Inferior parietal cortex (tissue), 1 donor: ENCODE measurements at regions not wholly inside any gene's neighbourhood (a gene's known extent, or its start where the extent isn't known, plus 50 kb on each side); places are given as distances from the start of the nearest gene placed in this dataset.
"Not testable (repeated sequence)": the region's sequence is repeated elsewhere in the genome, so short reads cannot be mapped to it uniquely, and the experiment has no call there.

Experiments used
- DNase-seq: peaks from one replicate; pipeline ENCODE4 v3.0.0-alpha.2; 2016; ENCODE audit errors: extremely low spot score

DNA sequence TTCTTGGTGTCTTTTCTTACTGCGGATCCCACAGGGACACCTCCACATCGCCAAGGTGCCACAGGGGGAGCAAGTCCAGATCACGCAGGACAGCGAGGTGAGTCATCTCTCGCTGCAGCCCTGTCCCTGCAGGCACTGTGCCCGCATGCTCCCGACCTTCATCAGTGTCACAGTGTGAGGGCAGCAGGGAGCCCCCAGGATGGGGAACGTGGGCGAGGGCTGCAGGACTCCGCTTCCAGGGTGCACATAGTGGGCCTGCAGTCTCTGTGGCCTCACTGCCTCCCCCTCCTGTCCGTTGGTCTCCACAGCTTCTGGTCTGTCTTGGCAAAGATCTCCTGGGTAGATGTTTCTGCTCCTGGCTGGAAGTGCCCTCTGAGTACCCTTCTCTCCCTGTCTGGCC is 78.0 kb downstream of the NPIPB11 start:
- DNase-seq: not testable (repeated sequence)

- DNase-seq: not testable (repeated sequence)
These were observed 78.7 kb downstream of the NPIPB11 start for GRCh38 chr16:29327631-29328408.

DNA sequence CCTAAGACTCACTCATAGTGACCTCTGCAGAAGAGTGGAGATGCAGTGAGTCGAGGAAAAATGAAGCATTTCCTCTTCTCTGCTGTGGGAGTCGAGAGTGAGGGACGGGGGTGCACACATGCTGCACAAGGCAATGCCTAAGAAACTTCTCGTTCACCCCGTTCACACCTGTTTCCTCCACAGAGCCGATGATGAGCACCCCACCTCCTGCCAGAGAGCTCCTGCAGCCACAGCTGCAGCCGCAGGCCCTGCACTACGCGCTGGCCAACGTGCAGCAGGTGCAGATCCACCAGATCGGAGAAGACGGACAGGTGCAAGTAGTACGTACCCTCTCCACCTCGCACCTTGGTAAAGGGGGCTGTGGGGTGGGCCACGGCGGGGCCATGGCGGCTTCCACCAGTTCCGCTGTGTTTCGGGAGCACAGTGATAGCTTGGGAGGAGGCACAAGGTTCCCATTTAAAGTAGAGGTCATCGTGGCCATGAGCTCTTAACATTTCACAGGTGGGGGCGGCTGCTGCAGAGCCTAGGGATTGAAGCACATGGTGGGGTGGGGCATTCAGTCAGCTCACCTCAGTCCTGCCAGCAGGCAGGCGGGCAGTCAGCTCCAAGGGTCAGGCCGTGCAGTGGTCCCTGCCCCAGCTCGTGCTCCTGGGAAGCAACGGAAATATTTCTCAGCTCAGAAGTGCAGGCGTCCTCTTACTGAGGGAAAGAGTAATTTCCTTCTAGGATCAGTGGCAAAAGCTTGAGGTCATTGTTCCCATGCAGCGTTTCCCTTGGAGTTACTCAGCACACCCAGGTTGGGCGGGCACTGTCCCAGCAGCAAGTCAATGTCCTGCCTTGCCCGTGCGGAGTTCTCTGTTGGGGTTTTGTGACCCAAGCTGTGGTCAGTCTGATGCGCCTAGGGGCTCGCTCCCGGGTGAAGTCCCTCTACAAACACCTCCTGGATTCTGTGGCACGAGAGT is 80.1 kb downstream of the NPIPB11 start:
- DNase-seq: not testable (repeated sequence)

- not testable (repeated sequence) for DNase-seq
These were observed 82.8 kb downstream of the NPIPB11 start for GRCh38 chr16:29323725-29324124.

GRCh38 chr16:29321585-29321984 is 84.9 kb downstream of the NPIPB11 start:
- no peak for DNase-seq

- DNase-seq: no peak
These were observed 85.5 kb downstream of the NPIPB11 start for GRCh38 chr16:29321000-29321393.

DNA sequence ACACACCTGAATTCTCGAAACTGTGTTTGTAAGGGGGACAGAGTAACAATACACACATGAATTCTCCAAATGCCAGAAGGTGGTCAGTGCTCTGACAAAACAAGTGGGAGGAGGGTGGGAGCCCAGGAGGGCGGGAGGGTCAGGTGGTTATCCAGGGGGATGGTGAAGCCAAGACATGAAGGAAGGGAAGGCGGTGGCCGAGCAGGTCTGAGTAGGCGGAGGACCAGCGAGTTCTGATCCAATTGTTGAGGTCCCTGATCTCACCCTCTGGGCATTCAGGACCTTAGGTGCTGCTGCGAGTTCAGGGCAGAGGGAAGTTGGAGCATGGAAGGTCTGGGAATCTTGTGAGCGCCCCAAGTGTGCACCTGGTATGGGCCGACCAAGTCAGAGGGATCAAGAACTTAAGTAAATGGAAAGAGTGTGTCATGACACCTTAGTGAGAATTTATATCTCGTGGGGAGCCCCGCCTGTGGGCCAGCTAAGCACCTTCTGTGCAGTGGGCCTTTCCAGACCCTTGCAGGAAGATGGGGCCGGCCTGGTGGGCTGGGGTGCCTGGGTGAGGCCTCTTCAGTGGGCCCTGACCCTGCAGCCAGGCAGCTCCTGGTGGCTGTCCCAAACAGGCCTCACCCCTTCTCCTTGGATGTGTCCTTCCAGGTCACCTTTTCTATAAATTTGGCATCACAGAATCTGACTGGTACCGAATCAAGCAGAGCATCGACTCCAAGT is 86.1 kb downstream of the NPIPB11 start:
- no peak for DNase-seq

GRCh38 chr16:29319726-29320125 is 86.8 kb downstream of the NPIPB11 start:
- DNase-seq: no peak

DNA sequence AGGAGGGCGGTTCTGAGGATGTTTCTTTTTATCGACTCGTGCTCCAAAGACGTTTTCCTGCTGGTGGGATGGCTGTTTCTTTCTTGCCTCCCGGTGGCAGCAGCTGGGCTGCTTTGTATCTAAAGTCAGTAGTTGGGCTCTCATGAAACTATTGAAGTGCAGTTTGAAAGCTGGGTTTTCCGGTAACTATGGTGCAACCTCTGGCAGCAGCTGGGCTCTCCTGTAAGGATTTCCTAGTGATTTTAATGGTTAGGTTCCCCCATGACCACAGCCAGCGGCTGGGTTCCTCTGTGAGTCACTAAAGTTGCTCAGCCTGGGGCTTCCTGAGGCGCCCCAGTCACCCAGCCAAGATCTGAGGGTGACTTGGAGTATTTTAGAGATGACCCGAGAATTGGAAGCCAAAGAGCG is 87.9 kb downstream of the NPIPB11 start:
- not testable (repeated sequence) for DNase-seq

DNA sequence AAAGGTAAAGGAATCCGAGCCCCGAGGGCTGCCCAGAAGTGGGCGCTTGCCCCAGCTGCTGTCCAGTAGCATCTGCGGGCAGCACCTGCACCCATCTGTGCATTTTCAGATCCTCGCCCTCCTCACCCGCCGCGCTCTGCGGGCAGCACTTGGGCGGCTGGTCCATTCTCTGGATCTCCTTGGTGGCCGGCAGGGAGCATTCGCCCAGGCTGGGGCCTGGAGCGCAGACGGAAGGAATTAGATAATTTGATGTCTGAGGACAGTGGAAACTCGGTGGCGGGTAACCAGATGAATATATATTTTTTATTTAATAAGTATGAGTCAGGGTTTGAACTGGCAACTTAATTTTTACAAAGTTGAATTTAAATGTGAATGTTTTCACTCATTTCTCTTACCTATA is 88.5 kb downstream of the NPIPB11 start:
- no peak for DNase-seq

- DNase-seq: no peak
These were observed 89.2 kb downstream of the NPIPB11 start for GRCh38 chr16:29317269-29317668.

DNA sequence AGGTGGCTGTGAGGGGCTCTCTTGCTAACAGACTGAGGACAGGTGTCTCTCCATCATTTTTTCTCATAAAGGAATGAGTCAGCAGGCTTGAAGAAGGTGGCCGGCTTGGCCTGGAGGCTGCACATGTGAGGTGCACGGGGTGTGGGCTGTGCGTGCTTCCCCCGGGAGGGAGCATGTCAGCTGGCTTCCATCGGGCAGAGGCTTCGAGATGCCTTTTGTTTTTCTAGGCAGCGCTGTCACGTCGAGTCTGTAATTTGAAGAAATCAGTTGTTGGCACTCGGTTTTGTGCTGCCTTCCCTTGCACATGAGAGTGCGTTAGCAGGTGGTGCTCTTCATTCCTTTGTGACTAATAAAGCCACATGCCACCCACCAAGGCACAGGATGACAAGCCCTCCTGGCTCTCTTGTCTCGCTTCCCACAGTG is 89.7 kb downstream of the NPIPB11 start:
- DNase-seq: no peak

GRCh38 chr16:29315916-29316517 is 90.5 kb downstream of the NPIPB11 start:
- DNase-seq: no peak

DNA sequence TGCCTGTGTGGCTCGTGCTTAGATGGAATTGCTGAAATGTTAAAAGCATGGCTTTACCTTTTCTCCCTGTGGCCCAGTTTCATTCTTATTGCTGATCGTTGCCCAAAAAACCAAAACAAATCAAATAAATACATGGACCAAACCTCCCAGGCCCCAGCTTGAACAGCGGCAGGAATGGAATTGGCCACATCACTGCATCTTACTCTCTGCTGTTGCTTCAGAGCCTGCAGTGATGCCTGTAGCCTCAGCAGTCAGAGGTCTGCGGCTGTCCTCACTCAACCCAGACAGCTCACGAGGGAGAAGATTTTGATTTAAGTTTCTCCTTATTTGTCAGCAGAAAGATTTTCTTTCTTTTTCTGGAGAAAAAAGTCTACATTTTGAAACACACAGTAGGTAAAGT is 91.5 kb downstream of the NPIPB11 start:
- no peak for DNase-seq

DNA sequence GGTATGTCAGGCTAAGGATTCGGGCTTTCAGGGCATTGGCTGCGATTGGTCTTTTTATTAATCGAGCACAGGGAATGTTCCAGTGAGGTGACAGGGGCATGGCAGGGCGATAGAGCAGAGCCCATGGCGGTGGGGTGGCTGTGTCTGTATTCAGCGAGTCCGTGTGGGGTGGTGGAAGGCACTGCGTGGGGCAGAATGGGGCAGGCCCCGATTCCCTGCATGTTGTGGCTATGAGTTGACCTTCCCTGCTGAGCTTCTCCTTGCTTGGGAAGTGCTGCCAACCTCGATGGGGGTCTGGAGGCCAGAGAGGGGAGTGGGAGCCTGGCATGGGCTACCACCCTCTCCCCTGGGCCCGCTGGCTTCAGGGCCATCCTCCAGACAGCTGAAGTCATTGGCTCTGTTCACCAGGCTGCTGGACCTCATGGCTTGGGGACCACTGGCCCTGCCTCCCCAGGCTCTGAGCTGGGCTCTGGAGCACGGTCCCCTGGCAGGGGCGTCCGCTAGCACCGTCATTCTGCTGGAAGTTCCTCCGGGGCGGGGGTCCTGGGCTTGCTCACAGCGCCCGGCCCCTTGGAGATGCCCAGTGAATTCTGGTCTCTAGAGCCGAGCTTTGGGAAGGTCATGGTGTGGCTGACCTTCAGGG is 92.1 kb downstream of the NPIPB11 start:
- no peak for DNase-seq

DNA sequence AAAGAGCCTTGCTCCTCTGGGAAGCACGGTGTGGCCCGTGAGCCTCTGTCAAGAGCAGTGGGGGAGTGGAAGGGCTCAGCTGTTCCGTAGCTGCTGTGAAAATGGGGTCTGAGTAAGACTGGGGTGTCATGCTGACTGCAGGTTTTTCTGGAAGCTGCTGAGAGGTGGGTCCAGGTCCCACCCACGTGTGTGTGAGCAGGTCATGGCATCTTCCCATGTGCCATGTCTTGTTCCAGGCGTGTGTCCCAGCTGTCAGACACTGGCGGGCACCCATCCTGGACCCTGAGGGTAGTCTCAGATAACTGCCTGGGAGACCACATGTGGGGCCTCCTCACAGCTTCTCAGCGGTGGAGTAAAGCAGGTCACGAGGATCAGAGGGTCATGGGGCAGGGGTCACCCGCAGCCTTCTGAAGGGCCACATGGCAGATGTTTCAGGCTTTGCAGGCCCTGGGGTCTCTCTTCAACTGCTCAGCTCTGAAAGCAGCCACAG is 92.9 kb downstream of the NPIPB11 start:
- no peak for DNase-seq

GRCh38 chr16:29312835-29313558 is 93.5 kb downstream of the NPIPB11 start:
- no peak for DNase-seq

- DNase-seq: not testable (repeated sequence)
These were observed 94.2 kb downstream of the NPIPB11 start for GRCh38 chr16:29312345-29312675.

DNA sequence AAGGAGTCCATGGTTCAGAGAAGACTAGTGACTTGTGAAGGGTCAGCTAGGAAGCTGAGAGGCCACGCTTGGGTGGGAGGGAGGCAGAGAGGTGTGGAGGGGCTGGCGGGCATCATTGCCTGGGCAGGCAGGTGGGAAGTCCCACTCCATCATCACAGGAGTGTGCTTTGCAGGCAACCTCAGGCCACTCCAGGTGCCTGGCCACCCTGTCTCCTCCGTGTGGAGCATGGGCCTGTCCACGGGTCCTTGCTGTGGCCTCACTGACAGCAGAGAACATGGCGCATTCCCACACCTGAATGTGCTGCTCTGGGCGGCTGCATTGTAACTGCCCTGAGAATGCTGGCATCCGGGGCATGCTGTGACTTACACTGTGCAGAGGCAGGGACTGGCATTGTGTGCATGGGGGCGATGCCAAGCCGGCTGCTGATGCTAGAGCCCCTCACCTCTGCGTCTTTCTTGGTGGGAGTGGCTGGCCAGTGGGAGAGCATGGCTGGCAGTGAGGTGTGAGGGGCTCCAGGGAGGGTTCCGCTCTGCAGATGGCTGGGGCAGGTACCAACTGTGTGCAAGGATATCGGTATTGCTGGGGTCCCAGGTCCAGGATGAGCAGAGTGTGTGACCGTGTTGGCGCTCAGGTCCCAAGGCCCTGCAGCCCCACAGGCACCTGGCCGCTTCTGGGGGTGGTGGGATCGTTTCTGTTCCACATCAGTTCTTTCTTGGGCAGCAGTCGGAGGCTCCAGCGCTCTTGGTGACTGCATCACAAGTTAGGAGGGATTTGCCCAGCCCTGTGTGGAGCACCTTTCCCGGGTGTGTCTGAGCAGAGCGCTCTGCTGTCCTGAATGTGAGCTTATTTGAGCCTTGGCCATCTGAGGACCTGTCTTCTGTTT is 94.8 kb downstream of the NPIPB11 start:
- no peak for DNase-seq
